MM.1S (cell line): ENCODE measurements at regions not wholly inside any gene's neighbourhood (a gene's known extent, or its start where the extent isn't known, plus 50 kb on each side); places are given as distances from the start of the nearest gene placed in this dataset.

ENCODE experiments used
- DNase-seq: peaks from one replicate; pipeline ENCODE4 v3.0.0-alpha.2; 2015
- H2AFZ ChIP-seq: fragments of 300-600 bp; sonication (generic); 2 replicates; pipeline ENCODE4 v1.6.0; 2016; ENCODE audit warnings: antibody characterized with exemption, low read length
- H3F3A ChIP-seq: fragments of 300-600 bp; sonication (generic); 2 replicates; pipeline ENCODE4 v1.6.1; 2016; ENCODE audit warnings: mild to moderate bottlenecking, antibody characterized with exemption, low read length, moderate library complexity, mixed read lengths; ENCODE audit not compliant: insufficient read depth
- H3K27ac ChIP-seq: fragments of 300-600 bp; sonication (generic); 2 replicates; pipeline ENCODE4 v1.5.1; 2016; ENCODE audit warnings: mild to moderate bottlenecking, low read length
- H3K27me3 ChIP-seq: fragments of 300-600 bp; sonication (generic); replicated peaks from 2 replicates; pipeline ENCODE4 v1.6.0; 2016; ENCODE audit warnings: low read length; ENCODE audit not compliant: insufficient read depth
- H3K36me3 ChIP-seq: fragments of 300-600 bp; sonication (generic); replicated peaks from 2 replicates; pipeline ENCODE4 v1.6.1; 2016; ENCODE audit warnings: mild to moderate bottlenecking, low read length, mixed read lengths; ENCODE audit not compliant: insufficient read depth
- H3K4me1 ChIP-seq: fragments of 300-600 bp; sonication (generic); 2 replicates; pipeline ENCODE4 v1.6.1; 2016; ENCODE audit warnings: low read length, mixed read lengths
- H3K4me2 ChIP-seq: fragments of 300-600 bp; sonication (generic); 2 replicates; pipeline ENCODE4 v1.6.0; 2016; ENCODE audit warnings: low read depth, low read length
- H3K4me3 ChIP-seq: fragments of 300-600 bp; sonication (generic); 2 replicates; pipeline ENCODE4 v1.5.1; 2016; ENCODE audit warnings: low read length, mixed read lengths
- H3K79me2 ChIP-seq: fragments of 300-600 bp; sonication (generic); 2 replicates; pipeline ENCODE4 v1.6.1; 2016; ENCODE audit warnings: mixed run types, low read length, mixed read lengths
- H3K9ac ChIP-seq: fragments of 300-600 bp; sonication (generic); 2 replicates; pipeline ENCODE4 v1.6.1; 2016; ENCODE audit warnings: low read length, mixed read lengths
- H3K9me2 ChIP-seq: fragments of 300-600 bp; sonication (generic); replicated peaks from 2 replicates; pipeline ENCODE4 v1.6.1; 2016; ENCODE audit warnings: mild to moderate bottlenecking, low read length, mixed read lengths; ENCODE audit not compliant: insufficient read depth
- H3K9me3 ChIP-seq: fragments of 300-600 bp; sonication (generic); replicated peaks from 2 replicates; pipeline ENCODE4 v1.6.1; 2016; ENCODE audit warnings: mild to moderate bottlenecking, low read length, mixed read lengths; ENCODE audit not compliant: insufficient read depth
- H4K20me1 ChIP-seq: fragments of 300-600 bp; sonication (generic); 2 replicates; pipeline ENCODE4 v1.6.1; 2016; ENCODE audit warnings: mild to moderate bottlenecking, low read length, moderate library complexity, mixed read lengths; ENCODE audit not compliant: insufficient read depth
- EZH2 ChIP-seq: fragments of 300-600 bp; sonication (generic); optimal IDR thresholded peaks from 2 replicates; pipeline ENCODE3; 2017; ENCODE audit warnings: low read depth, mild to moderate bottlenecking, antibody characterized with exemption, low read length, mixed read lengths
- EZH2phosphoT487 ChIP-seq: fragments of 300-600 bp; sonication (generic); IDR thresholded peaks from 2 replicates; pipeline ENCODE4 v1.6.1; 2018; ENCODE audit warnings: antibody characterized with exemption, low read length
- TF ChIP-seq, protein P1 (sequence below): fragments of 300-600 bp; sonication (generic); IDR thresholded peaks from 2 replicates; pipeline ENCODE4 v1.5.1; 2016; ENCODE audit warnings: antibody characterized with exemption, low read length, mixed read lengths

DNA sequence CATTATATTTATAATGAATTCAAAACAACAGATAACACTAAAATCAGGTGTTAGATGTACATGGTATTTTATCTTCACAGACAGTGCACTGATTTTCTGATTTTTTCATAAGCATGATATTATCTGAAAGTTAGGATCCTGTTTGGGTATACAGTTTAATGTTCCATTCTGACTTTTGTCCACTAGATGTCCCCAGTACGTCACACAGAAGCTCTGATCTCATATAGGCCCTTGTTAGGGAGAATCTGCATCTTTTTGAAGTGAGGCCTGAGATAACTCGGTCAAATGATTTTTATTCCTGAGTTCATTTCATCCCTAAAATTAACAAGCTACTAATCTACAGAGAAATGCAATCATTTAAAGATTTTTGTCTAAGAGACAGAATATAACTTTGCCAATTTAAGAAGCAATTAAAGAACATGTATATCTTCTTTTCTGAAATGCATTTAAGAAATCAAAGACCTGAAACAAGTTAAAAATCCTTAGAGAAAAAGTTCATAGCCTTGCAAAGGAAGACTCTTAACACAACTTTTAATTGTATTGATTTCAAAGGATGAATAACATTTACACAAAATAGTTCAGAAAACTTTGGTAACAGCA lies 72.0 kb upstream of the TES start:
- no peaks in the 10 kb centered on the region for H3F3A ChIP-seq
- H4K20me1 ChIP-seq = no peaks in the 10 kb centered on the region
- DNase-seq = peak; percentile 84
- TF ChIP-seq, protein P1, sequence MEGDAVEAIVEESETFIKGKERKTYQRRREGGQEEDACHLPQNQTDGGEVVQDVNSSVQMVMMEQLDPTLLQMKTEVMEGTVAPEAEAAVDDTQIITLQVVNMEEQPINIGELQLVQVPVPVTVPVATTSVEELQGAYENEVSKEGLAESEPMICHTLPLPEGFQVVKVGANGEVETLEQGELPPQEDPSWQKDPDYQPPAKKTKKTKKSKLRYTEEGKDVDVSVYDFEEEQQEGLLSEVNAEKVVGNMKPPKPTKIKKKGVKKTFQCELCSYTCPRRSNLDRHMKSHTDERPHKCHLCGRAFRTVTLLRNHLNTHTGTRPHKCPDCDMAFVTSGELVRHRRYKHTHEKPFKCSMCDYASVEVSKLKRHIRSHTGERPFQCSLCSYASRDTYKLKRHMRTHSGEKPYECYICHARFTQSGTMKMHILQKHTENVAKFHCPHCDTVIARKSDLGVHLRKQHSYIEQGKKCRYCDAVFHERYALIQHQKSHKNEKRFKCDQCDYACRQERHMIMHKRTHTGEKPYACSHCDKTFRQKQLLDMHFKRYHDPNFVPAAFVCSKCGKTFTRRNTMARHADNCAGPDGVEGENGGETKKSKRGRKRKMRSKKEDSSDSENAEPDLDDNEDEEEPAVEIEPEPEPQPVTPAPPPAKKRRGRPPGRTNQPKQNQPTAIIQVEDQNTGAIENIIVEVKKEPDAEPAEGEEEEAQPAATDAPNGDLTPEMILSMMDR = peak; percentile 97
- no peak for TF ChIP-seq EZH2
- 0 out of 2 replicates have a peak overlapping the region, but pooled peaks have one; percentile 18 for H2AFZ ChIP-seq
- H3K4me2 ChIP-seq = no peak overlapping the region
- no peaks in the 10 kb centered on the region for H3K36me3 ChIP-seq
- H3K9ac ChIP-seq = no peak overlapping the region
- H3K4me3 ChIP-seq = no peak overlapping the region
- peaks cover 8% of the 10 kb centered on the region for H3K4me1 ChIP-seq
- H3K27ac ChIP-seq = no peak overlapping the region
- H3K79me2 ChIP-seq = no peaks in the 10 kb centered on the region
- H3K9me3 ChIP-seq = no peaks in the 10 kb centered on the region
- H3K9me2 ChIP-seq = no peaks in the 10 kb centered on the region
- no peaks in the 10 kb centered on the region for H3K27me3 ChIP-seq

DNA sequence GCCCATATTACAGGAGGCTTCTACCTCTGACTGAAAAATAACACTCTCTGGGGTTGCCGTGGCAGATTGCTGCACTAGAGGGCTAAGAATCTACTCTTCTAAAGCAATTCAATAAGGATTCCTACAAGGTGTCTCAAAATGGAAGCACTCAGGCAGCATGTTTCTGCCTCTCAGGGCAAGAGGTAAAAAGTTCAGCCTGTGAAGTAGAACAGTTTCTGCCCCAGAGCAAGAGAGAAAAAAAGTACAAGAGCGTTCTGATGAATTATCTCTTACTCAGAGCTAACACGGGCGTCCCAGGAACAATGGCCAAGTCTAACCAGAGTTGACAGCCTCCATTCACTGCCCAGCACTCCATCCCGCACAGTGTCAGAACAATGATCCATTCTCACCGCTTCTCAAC lies 71.3 kb upstream of the TES start:
- H3K79me2 ChIP-seq = no peaks in the 10 kb centered on the region

DNA sequence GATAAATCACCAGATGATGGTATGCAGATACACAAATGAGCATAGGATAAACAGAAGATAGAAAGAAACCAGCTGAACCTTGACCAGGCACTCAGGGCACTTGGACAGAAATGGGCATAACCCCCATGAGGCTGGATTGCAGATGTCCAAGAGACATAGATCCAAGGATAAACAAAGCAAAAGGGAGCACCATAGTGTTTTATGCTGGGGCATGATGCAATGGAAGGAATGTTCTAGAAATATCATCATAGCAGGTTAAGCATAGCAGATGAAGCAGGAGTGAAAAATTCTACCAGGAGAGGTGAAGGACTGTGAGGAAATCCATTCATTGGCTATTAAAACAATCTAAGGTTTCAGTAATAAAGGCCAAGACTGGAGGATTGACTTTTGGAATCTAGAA lies 70.5 kb upstream of the TES start:
- Histone ChIP-seq H2AFZ (no peak overlapping the region), H3K27me3 (no peaks in the 10 kb centered on the region), H4K20me1 (no peaks in the 10 kb centered on the region), H3K4me1 (peaks cover 15% of the 10 kb centered on the region), H3K4me3 (no peak overlapping the region), H3K9me3 (no peaks in the 10 kb centered on the region), H3F3A (peaks cover 1% of the 10 kb centered on the region), H3K9me2 (no peaks in the 10 kb centered on the region), H3K9ac (no peak overlapping the region), H3K36me3 (no peaks in the 10 kb centered on the region), H3K4me2 (no peak overlapping the region), H3K27ac (no peak overlapping the region), H3K79me2 (no peaks in the 10 kb centered on the region)
- no peak for TF ChIP-seq EZH2phosphoT487
- TF ChIP-seq, protein P1 = no peak
- no peak for TF ChIP-seq EZH2
- no peak for DNase-seq

More for the DNA sequence above, 71.3 kb upstream of the TES start:
- Histone ChIP-seq H3K4me2 (no peak overlapping the region), H2AFZ (peak overlapping the region; percentile 18; the same call in 1 of the 2 replicates), H3K9me3 (no peaks in the 10 kb centered on the region), H3K36me3 (no peaks in the 10 kb centered on the region), H3K4me1 (peaks cover 8% of the 10 kb centered on the region), H3K27ac (no peak overlapping the region), H3K9me2 (no peaks in the 10 kb centered on the region), H3K4me3 (no peak overlapping the region), H3K9ac (no peak overlapping the region), H3K27me3 (no peaks in the 10 kb centered on the region), H3F3A (no peaks in the 10 kb centered on the region), H4K20me1 (no peaks in the 10 kb centered on the region)
- DNase-seq = no peak
- TF ChIP-seq, protein P1 = no peak
- TF ChIP-seq EZH2phosphoT487 (no peak), EZH2 (no peak)
